Progenitor cell of endocrine pancreas (in vitro differentiated cells): ENCODE measurements at regions not wholly inside any gene's neighbourhood (a gene's known extent, or its start where the extent isn't known, plus 50 kb on each side); places are given as distances from the start of the nearest gene placed in this dataset.

Experiments
- DNase-seq: peaks from one replicate; pipeline ENCODE4 v3.0.0; 2021; ENCODE audit warnings: low spot score; ENCODE audit not compliant: unreplicated experiment
- H3K27ac Mint-ChIP-seq: 2 replicates; pipeline ENCODE4 v1.8.0; 2021; ENCODE audit warnings: mild to moderate bottlenecking, moderate library complexity, mixed read lengths
- H3K27me3 Mint-ChIP-seq: 2 replicates; pipeline ENCODE4 v1.8.0; 2021; ENCODE audit warnings: mixed read lengths
- H3K36me3 Mint-ChIP-seq: 2 replicates; pipeline ENCODE4 v1.8.0; 2022; ENCODE audit warnings: mixed read lengths; ENCODE audit not compliant: insufficient read depth
- H3K4me1 Mint-ChIP-seq: 2 replicates; pipeline ENCODE4 v1.8.0; 2021; ENCODE audit warnings: low read depth, mixed read lengths
- H3K4me3 Mint-ChIP-seq: 2 replicates; pipeline ENCODE4 v1.8.0; 2021; ENCODE audit warnings: low read depth, mild to moderate bottlenecking, moderate library complexity, mixed read lengths
- H3K9me3 Mint-ChIP-seq: 2 replicates; pipeline ENCODE4 v1.8.0; 2021; ENCODE audit warnings: low read depth, mixed read lengths
- TF ChIP-seq, protein P1 (sequence below): fragments of 200-600 bp; sonication (generic); IDR thresholded peaks from one replicate; pipeline ENCODE4 v1.5.0; 2021; ENCODE audit warnings: antibody characterized with exemption, mild to moderate bottlenecking; ENCODE audit not compliant: unreplicated experiment

DNA sequence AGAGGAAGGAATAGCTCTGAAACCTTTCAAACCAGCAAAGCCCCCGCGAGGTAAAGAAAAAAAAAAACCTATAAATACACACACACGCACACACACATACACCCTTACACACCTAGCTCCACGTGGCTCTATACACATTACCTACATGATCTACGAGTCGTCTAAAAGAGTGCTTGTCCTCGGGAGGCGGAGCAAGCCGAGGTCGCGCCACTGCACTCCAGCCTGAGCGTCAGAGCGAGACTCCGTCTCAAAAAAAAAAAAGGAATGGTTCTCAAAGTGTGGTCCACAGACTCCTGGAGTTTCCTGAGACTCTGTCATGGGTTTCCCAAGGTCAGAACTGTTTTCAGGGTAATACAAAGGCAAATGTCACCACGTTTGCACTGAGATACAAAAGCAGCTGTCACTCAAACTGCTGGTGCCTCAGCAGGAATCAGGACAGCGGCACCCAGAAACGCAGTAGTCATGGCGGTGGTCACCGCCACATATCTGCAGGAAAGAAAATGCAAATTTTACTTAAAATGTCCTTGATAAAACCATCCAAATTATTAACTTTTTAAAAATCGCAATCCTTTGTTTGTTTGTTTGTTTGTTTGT is 130.0 kb upstream of the GPC1 start:
- TF ChIP-seq, protein P1, sequence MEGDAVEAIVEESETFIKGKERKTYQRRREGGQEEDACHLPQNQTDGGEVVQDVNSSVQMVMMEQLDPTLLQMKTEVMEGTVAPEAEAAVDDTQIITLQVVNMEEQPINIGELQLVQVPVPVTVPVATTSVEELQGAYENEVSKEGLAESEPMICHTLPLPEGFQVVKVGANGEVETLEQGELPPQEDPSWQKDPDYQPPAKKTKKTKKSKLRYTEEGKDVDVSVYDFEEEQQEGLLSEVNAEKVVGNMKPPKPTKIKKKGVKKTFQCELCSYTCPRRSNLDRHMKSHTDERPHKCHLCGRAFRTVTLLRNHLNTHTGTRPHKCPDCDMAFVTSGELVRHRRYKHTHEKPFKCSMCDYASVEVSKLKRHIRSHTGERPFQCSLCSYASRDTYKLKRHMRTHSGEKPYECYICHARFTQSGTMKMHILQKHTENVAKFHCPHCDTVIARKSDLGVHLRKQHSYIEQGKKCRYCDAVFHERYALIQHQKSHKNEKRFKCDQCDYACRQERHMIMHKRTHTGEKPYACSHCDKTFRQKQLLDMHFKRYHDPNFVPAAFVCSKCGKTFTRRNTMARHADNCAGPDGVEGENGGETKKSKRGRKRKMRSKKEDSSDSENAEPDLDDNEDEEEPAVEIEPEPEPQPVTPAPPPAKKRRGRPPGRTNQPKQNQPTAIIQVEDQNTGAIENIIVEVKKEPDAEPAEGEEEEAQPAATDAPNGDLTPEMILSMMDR = no peak
- DNase-seq = peak; percentile 2
- no peak overlapping the region for H3K27ac Mint-ChIP-seq
- no peak overlapping the region for H3K4me3 Mint-ChIP-seq
- H3K9me3 Mint-ChIP-seq = no peaks in the 10 kb centered on the region
- peaks cover 4% of the 10 kb centered on the region for H3K27me3 Mint-ChIP-seq
- H3K36me3 Mint-ChIP-seq = no peaks in the 10 kb centered on the region
- peaks cover 4% of the 10 kb centered on the region for H3K4me1 Mint-ChIP-seq

DNA sequence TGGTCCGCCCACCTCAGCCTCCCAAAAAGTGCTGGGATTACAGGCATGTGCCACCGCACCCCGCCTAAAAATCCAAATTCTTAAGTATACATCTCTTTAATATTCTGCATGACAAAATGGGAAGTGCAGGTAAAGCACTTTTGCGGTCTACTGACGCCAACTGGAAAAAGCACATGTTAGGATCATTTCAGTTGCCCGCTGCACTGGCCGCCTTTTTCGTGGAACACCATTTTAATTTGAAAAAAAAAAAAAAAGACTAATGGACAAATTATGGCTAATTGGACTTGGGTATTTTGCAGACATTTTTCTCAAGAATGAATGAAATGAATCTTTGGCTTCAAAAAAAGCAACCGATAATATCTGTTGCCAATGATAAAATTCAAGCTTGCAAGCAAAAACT is 129.3 kb upstream of the GPC1 start:
- peak; percentile 3 for DNase-seq
- H3K4me1 Mint-ChIP-seq = peaks cover 4% of the 10 kb centered on the region
- no peaks in the 10 kb centered on the region for H3K36me3 Mint-ChIP-seq
- no peak overlapping the region for H3K27ac Mint-ChIP-seq
- TF ChIP-seq, protein P1 = no peak
- H3K27me3 Mint-ChIP-seq = peaks cover 4% of the 10 kb centered on the region
- no peak overlapping the region for H3K4me3 Mint-ChIP-seq
- no peaks in the 10 kb centered on the region for H3K9me3 Mint-ChIP-seq

DNA sequence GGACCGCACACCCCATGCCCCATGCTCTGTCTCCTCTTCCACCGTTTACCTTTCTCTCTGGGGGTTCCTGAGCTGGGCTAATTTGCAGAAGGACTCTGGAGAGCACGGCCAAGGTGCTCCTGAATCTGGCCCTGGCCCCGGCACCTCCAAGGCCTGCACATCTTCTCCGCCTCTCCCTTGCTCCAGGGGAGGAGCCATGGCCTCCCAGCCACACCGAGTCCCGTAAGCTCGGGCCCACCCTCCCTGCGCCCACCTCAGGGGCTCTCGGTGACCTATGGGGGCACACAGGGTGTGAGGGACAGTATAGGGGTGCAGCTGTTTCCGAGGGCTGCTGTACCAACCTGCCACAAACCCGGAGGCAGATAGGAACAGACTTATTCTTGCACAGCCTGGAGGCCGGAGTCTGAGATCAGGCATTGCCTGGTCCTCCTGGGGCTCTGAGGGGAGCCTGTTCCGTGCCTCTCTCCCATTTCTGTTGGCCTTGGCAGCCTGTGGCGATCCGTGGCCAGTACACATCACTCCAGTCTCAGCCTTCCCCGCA is 127.3 kb upstream of the GPC1 start:
- Mint-ChIP-seq H3K27me3 (peaks cover 4% of the 10 kb centered on the region), H3K27ac (no peak overlapping the region), H3K4me1 (peaks cover 4% of the 10 kb centered on the region), H3K4me3 (no peak overlapping the region), H3K36me3 (no peaks in the 10 kb centered on the region), H3K9me3 (no peaks in the 10 kb centered on the region)
- DNase-seq = no peak
- TF ChIP-seq, protein P1 = no peak

DNA sequence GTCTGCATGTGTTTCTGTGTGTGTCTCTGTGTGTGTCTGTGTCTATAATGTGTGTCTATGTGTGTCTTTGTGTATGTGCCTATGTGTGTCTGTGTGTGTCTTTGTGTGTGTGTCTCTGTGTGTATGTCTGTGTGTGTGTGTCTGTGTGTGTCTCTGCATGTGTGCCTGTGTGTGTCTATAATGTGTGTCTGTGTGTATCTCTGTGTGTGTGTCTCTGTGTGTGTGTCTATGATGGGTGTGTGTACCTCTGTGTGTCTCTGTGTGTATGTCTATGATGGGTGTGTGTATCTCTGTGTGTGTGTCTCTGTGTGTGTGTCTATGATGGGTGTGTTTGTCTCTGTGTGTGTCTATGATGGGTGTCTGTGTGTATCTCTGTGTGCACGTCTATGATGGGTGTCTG is 126.2 kb upstream of the GPC1 start:
- H3K36me3 Mint-ChIP-seq = no peaks in the 10 kb centered on the region
- TF ChIP-seq, protein P1 = no peak
- H3K27ac Mint-ChIP-seq = no peak overlapping the region
- H3K4me3 Mint-ChIP-seq = no peak overlapping the region
- no peaks in the 10 kb centered on the region for H3K27me3 Mint-ChIP-seq
- H3K4me1 Mint-ChIP-seq = no peaks in the 10 kb centered on the region
- no peaks in the 10 kb centered on the region for H3K9me3 Mint-ChIP-seq
- DNase-seq = no peak

DNA sequence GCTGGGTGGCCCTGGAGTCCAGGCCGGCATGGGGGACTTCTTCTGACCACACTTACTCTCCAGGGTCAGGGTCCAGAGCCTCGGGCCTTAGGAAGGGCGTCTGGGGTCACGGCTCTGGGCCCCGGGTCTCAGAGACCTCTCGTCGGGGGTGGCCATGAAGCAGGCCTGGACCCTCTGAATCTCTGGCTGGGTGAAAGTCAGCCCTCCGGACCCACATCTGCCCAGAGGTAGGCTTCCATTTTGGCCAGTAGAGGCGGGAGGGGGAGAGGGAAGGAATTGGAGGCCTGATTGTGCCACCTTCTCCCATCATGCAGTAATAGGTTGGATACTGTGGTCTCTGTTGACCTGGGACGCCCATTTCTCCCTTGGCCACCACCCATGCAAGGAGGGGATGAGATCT is 125.3 kb upstream of the GPC1 start:
- no peak for DNase-seq
- Mint-ChIP-seq H3K4me1 (no peaks in the 10 kb centered on the region), H3K9me3 (no peaks in the 10 kb centered on the region), H3K4me3 (no peak overlapping the region), H3K27me3 (no peaks in the 10 kb centered on the region), H3K27ac (no peak overlapping the region), H3K36me3 (no peaks in the 10 kb centered on the region)
- TF ChIP-seq, protein P1 = no peak
